ENCODE measurements at regions not wholly inside any gene's neighbourhood (a gene's known extent, or its start where the extent isn't known, plus 50 kb on each side); places are given as distances from the start of the nearest gene placed in this dataset.

DNA sequence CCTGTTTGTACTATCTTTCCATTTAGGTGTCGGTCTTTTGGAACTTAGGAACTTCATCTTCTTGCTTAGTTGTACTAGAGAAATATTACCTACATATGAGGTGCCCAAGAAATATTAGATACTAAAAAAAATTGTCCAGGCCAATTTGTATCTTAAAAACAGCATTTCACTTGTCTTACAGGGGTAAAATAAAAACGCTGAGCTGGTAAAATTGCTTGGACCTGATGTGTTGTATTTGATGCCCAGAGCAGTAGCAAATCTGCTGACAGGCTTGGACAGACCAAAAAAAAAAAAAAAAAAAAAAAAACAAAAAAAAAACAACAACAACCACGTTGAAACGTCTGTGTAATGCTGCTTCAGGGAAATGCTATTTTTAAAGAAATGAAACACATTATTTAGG is 150.4 kb upstream of the ARX start:
- Mint-ChIP-seq H3K36me3 (ENCODE audit: low read depth) (no peaks in the 10 kb centered on the region), H3K27me3 (ENCODE audit: low read depth) (peaks cover 15% of the 10 kb centered on the region)

GRCh38 chrX:25158635-25159034 is 142.9 kb upstream of the ARX start:
- peaks cover 18% of the 10 kb centered on the region for H3K27me3 Mint-ChIP-seq (ENCODE audit: low read depth)
- DNase-seq (ENCODE audit: low read depth, low spot score), result no peak
- H3K4me3 Mint-ChIP-seq, result no peak overlapping the region
- H3K4me1 Mint-ChIP-seq, result no peaks in the 10 kb centered on the region
- H3K27ac Mint-ChIP-seq (ENCODE audit: unreplicated experiment), result no peak overlapping the region
- H3K9me3 Mint-ChIP-seq, result no peaks in the 10 kb centered on the region
- no peaks in the 10 kb centered on the region for H3K36me3 Mint-ChIP-seq (ENCODE audit: low read depth)
- TF ChIP-seq CTCF (conservative IDR thresholded peaks at IDR 0.05), result no peak

More for the DNA sequence above, 150.4 kb upstream of the ARX start:
- Mint-ChIP-seq H3K4me1 (no peaks in the 10 kb centered on the region), H3K27ac (ENCODE audit: unreplicated experiment) (no peak overlapping the region), H3K9me3 (no peaks in the 10 kb centered on the region), H3K4me3 (no peak overlapping the region)
- DNase-seq (ENCODE audit: low read depth, low spot score), result no peak
- TF ChIP-seq CTCF (conservative IDR thresholded peaks at IDR 0.05), result no peak

GRCh38 chrX:25156832-25157231 is 141.1 kb upstream of the ARX start:
- no peak for DNase-seq (ENCODE audit: low read depth, low spot score)
- Mint-ChIP-seq H3K36me3 (ENCODE audit: low read depth) (no peaks in the 10 kb centered on the region), H3K27ac (ENCODE audit: unreplicated experiment) (no peak overlapping the region), H3K4me1 (no peaks in the 10 kb centered on the region), H3K9me3 (no peaks in the 10 kb centered on the region), H3K4me3 (no peak overlapping the region), H3K27me3 (ENCODE audit: low read depth) (peaks cover 9% of the 10 kb centered on the region)
- TF ChIP-seq CTCF (conservative IDR thresholded peaks at IDR 0.05), result no peak

DNA sequence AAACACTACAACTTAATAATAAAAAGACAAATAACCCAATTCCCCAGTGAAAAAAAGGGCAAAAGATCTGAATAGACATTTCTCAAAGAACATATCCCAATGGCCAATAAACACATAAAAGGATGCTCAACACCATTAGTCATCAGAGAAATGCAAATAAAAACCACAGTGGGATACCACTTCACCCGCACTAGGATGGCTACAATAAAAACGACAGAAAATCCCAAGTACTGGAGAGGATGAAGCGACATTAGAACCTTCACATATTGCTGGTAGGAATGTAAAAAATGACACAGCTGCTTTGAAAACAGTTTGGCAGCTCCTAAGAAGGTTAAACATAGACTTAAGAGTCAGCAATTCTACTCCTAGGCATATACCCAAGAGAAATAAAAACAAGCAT is 140.6 kb upstream of the ARX start:
- H3K27me3 Mint-ChIP-seq (ENCODE audit: low read depth), result peaks cover 9% of the 10 kb centered on the region
- no peak for DNase-seq (ENCODE audit: low read depth, low spot score)
- no peak overlapping the region for H3K27ac Mint-ChIP-seq (ENCODE audit: unreplicated experiment)
- H3K9me3 Mint-ChIP-seq, result no peaks in the 10 kb centered on the region
- no peak for TF ChIP-seq CTCF (conservative IDR thresholded peaks at IDR 0.05)
- H3K4me1 Mint-ChIP-seq, result no peaks in the 10 kb centered on the region
- H3K4me3 Mint-ChIP-seq, result no peak overlapping the region
- H3K36me3 Mint-ChIP-seq (ENCODE audit: low read depth), result no peaks in the 10 kb centered on the region

- peaks cover 9% of the 10 kb centered on the region for H3K27me3 Mint-ChIP-seq (ENCODE audit: low read depth)
- no peak for TF ChIP-seq CTCF (conservative IDR thresholded peaks at IDR 0.05)
- no peaks in the 10 kb centered on the region for H3K36me3 Mint-ChIP-seq (ENCODE audit: low read depth)
- no peak overlapping the region for H3K4me3 Mint-ChIP-seq
- DNase-seq (ENCODE audit: low read depth, low spot score), result no peak
- H3K27ac Mint-ChIP-seq (ENCODE audit: unreplicated experiment), result no peak overlapping the region
- H3K4me1 Mint-ChIP-seq, result no peaks in the 10 kb centered on the region
- H3K9me3 Mint-ChIP-seq, result no peaks in the 10 kb centered on the region
Measured at GRCh38 chrX:25154168-25154567, 138.4 kb upstream of the ARX start.

DNA sequence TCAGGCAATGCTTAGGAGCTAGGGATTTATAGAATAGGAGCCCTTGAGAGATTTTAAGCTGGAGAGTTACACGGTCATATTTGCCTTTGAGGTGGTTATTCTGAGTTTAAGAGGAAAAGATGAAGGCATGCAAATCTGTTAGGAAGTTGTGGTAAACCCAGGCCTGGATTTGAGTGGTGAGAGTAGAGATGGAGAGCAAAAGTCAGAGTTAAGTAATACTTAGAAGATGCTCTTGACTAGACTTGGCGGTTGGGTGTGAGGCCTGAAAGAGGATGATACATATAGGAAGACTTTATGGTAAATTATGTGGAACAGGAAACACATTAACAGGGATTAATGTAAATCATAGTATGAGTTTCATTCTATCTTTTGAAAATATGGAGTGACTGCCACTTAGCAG is 136.0 kb upstream of the ARX start:
- Mint-ChIP-seq H3K9me3 (no peaks in the 10 kb centered on the region), H3K4me1 (no peaks in the 10 kb centered on the region), H3K27me3 (ENCODE audit: low read depth) (peaks cover 19% of the 10 kb centered on the region), H3K27ac (ENCODE audit: unreplicated experiment) (no peak overlapping the region), H3K36me3 (ENCODE audit: low read depth) (no peaks in the 10 kb centered on the region), H3K4me3 (no peak overlapping the region)
- TF ChIP-seq CTCF (conservative IDR thresholded peaks at IDR 0.05), result no peak
- no peak for DNase-seq (ENCODE audit: low read depth, low spot score)

All from neural crest cell (in vitro differentiated cells).